Fibroblast of lung (primary cell): ENCODE measurements at regions not wholly inside any gene's neighbourhood (a gene's known extent, or its start where the extent isn't known, plus 50 kb on each side); places are given as distances from the start of the nearest gene placed in this dataset.

ENCODE experiments used
- DNase-seq, 2 donors: peaks; one replicate each; pipeline versions ENCODE4 v3.0.0 to v3.0.0-alpha.2; 2010; ENCODE audit warnings: low read depth in 2 of 2
- H2AFZ ChIP-seq: 2 replicates; pipeline ENCODE4 v1.5.1; 2012; ENCODE audit warnings: low read length, control low read depth, inconsistent platforms
- H3K27ac ChIP-seq: 2 replicates; pipeline ENCODE4 v1.5.1; 2011; ENCODE audit warnings: low read length, control low read depth; ENCODE audit not compliant: insufficient read depth
- H3K27me3 ChIP-seq: 2 replicates; pipeline ENCODE4 v1.5.1; 2011; ENCODE audit warnings: mild to moderate bottlenecking, low read length; ENCODE audit not compliant: control insufficient read depth, insufficient read depth
- H3K36me3 ChIP-seq: 2 replicates; pipeline ENCODE4 v1.5.1; 2011; ENCODE audit warnings: low read length; ENCODE audit not compliant: control insufficient read depth, insufficient read depth
- H3K4me1 ChIP-seq: 2 replicates; pipeline ENCODE4 v1.5.1; 2011; ENCODE audit warnings: low read length; ENCODE audit not compliant: control insufficient read depth, insufficient read depth; ENCODE audit errors: extremely low read depth
- H3K4me2 ChIP-seq: 2 replicates; pipeline ENCODE4 v1.5.1; 2011; ENCODE audit warnings: low read length, control low read depth; ENCODE audit not compliant: insufficient read depth; ENCODE audit errors: extremely low read depth
- H3K4me3 ChIP-seq, 4 experiments: fragments of 200-600 bp in 1 of 4; sonication (generic) in 1 of 4; replicated peaks in 1 of 4; 2 replicates each; pipeline ENCODE4 v1.5.1; 2011 to 2016; ENCODE audit warnings: low read length in 4 of 4, low read depth in 3 of 4, mild to moderate bottlenecking in 3 of 4, control low read depth in 2 of 4, inconsistent platforms in 1 of 4, mixed read lengths in 1 of 4; ENCODE audit not compliant: insufficient read depth in 1 of 4; ENCODE audit errors: control extremely low read depth in 1 of 4
- H3K79me2 ChIP-seq: 2 replicates; pipeline ENCODE4 v1.5.1; 2012; ENCODE audit warnings: mild to moderate bottlenecking, low read length, inconsistent platforms; ENCODE audit not compliant: control insufficient read depth, insufficient read depth
- H3K9ac ChIP-seq: 2 replicates; pipeline ENCODE4 v1.5.1; 2011; ENCODE audit warnings: mild to moderate bottlenecking, low read length, control low read depth; ENCODE audit not compliant: insufficient read depth
- H3K9me3 ChIP-seq: 2 replicates; pipeline ENCODE4 v1.5.1; 2012; ENCODE audit warnings: low read depth, low read length; ENCODE audit not compliant: control insufficient read depth, insufficient read depth
- H4K20me1 ChIP-seq: 2 replicates; pipeline ENCODE4 v1.5.1; 2011; ENCODE audit warnings: low read length; ENCODE audit not compliant: control insufficient read depth, insufficient read depth; ENCODE audit errors: extremely low read depth
- EZH2 ChIP-seq: IDR thresholded peaks from 2 replicates; pipeline ENCODE4 v1.5.1; 2012; ENCODE audit warnings: low read length, control low read depth, mild to moderate bottlenecking; ENCODE audit errors: missing control alignments
- TF ChIP-seq, protein P1 (sequence below), 2 donors: IDR thresholded peaks in 1 of 2; conservative IDR thresholded peaks in 1 of 2; 1 replicate in 1 of 2; 2 replicates in 1 of 2; pipeline ENCODE4 v1.5.1; 2011 to 2012; ENCODE audit warnings: low read length in 2 of 2, control low read depth in 1 of 2, inconsistent platforms in 1 of 2, low read depth in 1 of 2, mild to moderate bottlenecking in 1 of 2

- no peaks in the 10 kb centered on the region for H3K79me2 ChIP-seq
- TF ChIP-seq, protein P1, sequence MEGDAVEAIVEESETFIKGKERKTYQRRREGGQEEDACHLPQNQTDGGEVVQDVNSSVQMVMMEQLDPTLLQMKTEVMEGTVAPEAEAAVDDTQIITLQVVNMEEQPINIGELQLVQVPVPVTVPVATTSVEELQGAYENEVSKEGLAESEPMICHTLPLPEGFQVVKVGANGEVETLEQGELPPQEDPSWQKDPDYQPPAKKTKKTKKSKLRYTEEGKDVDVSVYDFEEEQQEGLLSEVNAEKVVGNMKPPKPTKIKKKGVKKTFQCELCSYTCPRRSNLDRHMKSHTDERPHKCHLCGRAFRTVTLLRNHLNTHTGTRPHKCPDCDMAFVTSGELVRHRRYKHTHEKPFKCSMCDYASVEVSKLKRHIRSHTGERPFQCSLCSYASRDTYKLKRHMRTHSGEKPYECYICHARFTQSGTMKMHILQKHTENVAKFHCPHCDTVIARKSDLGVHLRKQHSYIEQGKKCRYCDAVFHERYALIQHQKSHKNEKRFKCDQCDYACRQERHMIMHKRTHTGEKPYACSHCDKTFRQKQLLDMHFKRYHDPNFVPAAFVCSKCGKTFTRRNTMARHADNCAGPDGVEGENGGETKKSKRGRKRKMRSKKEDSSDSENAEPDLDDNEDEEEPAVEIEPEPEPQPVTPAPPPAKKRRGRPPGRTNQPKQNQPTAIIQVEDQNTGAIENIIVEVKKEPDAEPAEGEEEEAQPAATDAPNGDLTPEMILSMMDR (conservative IDR thresholded peaks at IDR 0.05 in 1 of 2, IDR thresholded peaks at IDR 0.05 in 1 of 2; ENCODE audit: low read depth in 1 of 2, low read length in 2 of 2), result no peak
- TF ChIP-seq EZH2, result no peak
- H3K9ac ChIP-seq, result no peak overlapping the region
Measured at GRCh38 chr21:17101696-17102095, 411.1 kb upstream of the CXADR start.

GRCh38 chr21:17105932-17106331 lies 406.9 kb upstream of the CXADR start:
- Histone ChIP-seq H3K27ac (no peak overlapping the region), H3K9me3 (no peaks in the 10 kb centered on the region), H3K9ac (no peak overlapping the region), H3K79me2 (no peaks in the 10 kb centered on the region), H3K27me3 (no peaks in the 10 kb centered on the region), H4K20me1 (no peaks in the 10 kb centered on the region), H3K4me3 (no peak overlapping the region), H2AFZ (no peak overlapping the region), H3K36me3 (no peaks in the 10 kb centered on the region), H3K4me2 (no peak overlapping the region), H3K4me1 (no peaks in the 10 kb centered on the region)
- TF ChIP-seq EZH2, result no peak
- TF ChIP-seq, protein P1 (conservative IDR thresholded peaks at IDR 0.05 in 1 of 2, IDR thresholded peaks at IDR 0.05 in 1 of 2; ENCODE audit: low read depth in 1 of 2, low read length in 2 of 2), result no peak
- no peak for DNase-seq

More at GRCh38 chr21:17101696-17102095, 411.1 kb upstream of the CXADR start:
- Histone ChIP-seq H2AFZ (no peak overlapping the region), H3K4me1 (no peaks in the 10 kb centered on the region), H3K9me3 (no peaks in the 10 kb centered on the region), H3K4me2 (no peak overlapping the region), H3K36me3 (no peaks in the 10 kb centered on the region), H4K20me1 (no peaks in the 10 kb centered on the region), H3K27ac (no peak overlapping the region), H3K4me3 (no peak overlapping the region), H3K27me3 (no peaks in the 10 kb centered on the region)
- DNase-seq, result no peak

GRCh38 chr21:17114045-17114444 lies 398.8 kb upstream of the CXADR start:
- no peaks in the 10 kb centered on the region for H3K9me3 ChIP-seq
- no peaks in the 10 kb centered on the region for H3K36me3 ChIP-seq
- no peaks in the 10 kb centered on the region for H4K20me1 ChIP-seq
- no peak for DNase-seq
- H3K27ac ChIP-seq, result no peak overlapping the region
- no peak overlapping the region for H2AFZ ChIP-seq
- H3K4me3 ChIP-seq, result no peak overlapping the region
- TF ChIP-seq EZH2, result no peak
- TF ChIP-seq, protein P1 (conservative IDR thresholded peaks at IDR 0.05 in 1 of 2, IDR thresholded peaks at IDR 0.05 in 1 of 2; ENCODE audit: low read depth in 1 of 2, low read length in 2 of 2), result no peak
- no peaks in the 10 kb centered on the region for H3K27me3 ChIP-seq
- H3K4me1 ChIP-seq, result no peaks in the 10 kb centered on the region
- no peak overlapping the region for H3K9ac ChIP-seq
- no peak overlapping the region for H3K4me2 ChIP-seq
- no peaks in the 10 kb centered on the region for H3K79me2 ChIP-seq
